HAP-1 (cell line): ENCODE measurements at regions not wholly inside any gene's neighbourhood (a gene's known extent, or its start where the extent isn't known, plus 50 kb on each side); places are given as distances from the start of the nearest gene placed in this dataset.
"Not testable (repeated sequence)": the region's sequence is repeated elsewhere in the genome, so short reads cannot be mapped to it uniquely, and the experiment has no call there.

Source experiments
- DNase-seq, 2 experiments: peaks; one replicate each; pipeline ENCODE4 v3.0.0-alpha.2; 2016 to 2020; ENCODE audit warnings: low spot score in 2 of 2
- H3K27me3 ChIP-seq: fragments of 250-450 bp; sonication (Bioruptor Pico); 2 replicates; pipeline ENCODE4 v1.5.1; 2020; ENCODE audit warnings: low read depth, mild to moderate bottlenecking, moderate library complexity
- H3K36me3 ChIP-seq: fragments of 250-450 bp; sonication (Bioruptor Pico); replicated peaks from 2 replicates; pipeline ENCODE4 v1.5.1; 2020; ENCODE audit warnings: mild to moderate bottlenecking
- H3K4me1 ChIP-seq: fragments of 250-450 bp; sonication (Bioruptor Pico); 2 replicates; pipeline ENCODE4 v1.5.1; 2020; ENCODE audit warnings: mild to moderate bottlenecking
- H3K4me3 ChIP-seq: fragments of 250-450 bp; sonication (Bioruptor Pico); 2 replicates; pipeline ENCODE4 v1.5.1; 2020; ENCODE audit warnings: mild to moderate bottlenecking, moderate library complexity
- H3K9me3 ChIP-seq: fragments of 250-450 bp; sonication (Bioruptor Pico); 2 replicates; pipeline ENCODE4 v1.5.1; 2020; ENCODE audit warnings: mild to moderate bottlenecking, moderate library complexity
- in situ Hi-C: fragments of 300-500 bp; cut with MboI; formaldehyde crosslinking; loops from 3 replicates; pipeline ENCODE4 v1.14.3; 2020; ENCODE audit warnings: low sequenced_read_pairs, inconsistent platforms, mixed read lengths

GRCh38 chr6:15166121-15166520, 79.7 kb upstream of the JARID2 start:
- Histone ChIP-seq H3K36me3 (no peaks in the 10 kb centered on the region), H3K9me3 (no peaks in the 10 kb centered on the region), H3K4me1 (peaks cover 3% of the 10 kb centered on the region; the same call in 1 of the 2 replicates), H3K27me3 (no peaks in the 10 kb centered on the region), H3K4me3 (no peak overlapping the region)
- no peak for DNase-seq
- in situ Hi-C loops: no loop called here

GRCh38 chr6:15170126-15170525, 75.7 kb upstream of the JARID2 start:
- H3K9me3 ChIP-seq: no peaks in the 10 kb centered on the region
- no peaks in the 10 kb centered on the region for H3K36me3 ChIP-seq
- no peak for DNase-seq
- H3K4me3 ChIP-seq: no peak overlapping the region
- no peaks in the 10 kb centered on the region for H3K27me3 ChIP-seq
- in situ Hi-C loops: no loop called here
- no peaks in the 10 kb centered on the region for H3K4me1 ChIP-seq

- H3K4me1 ChIP-seq: no peaks in the 10 kb centered on the region
- no peak for DNase-seq
- in situ Hi-C loops: no loop called here
- H3K27me3 ChIP-seq: no peaks in the 10 kb centered on the region
- H3K36me3 ChIP-seq: no peaks in the 10 kb centered on the region
- no peaks in the 10 kb centered on the region for H3K9me3 ChIP-seq
- H3K4me3 ChIP-seq: no peak overlapping the region
These were observed 74.8 kb upstream of the JARID2 start for GRCh38 chr6:15171026-15171425.

- DNase-seq: no peak
- H3K9me3 ChIP-seq: no peaks in the 10 kb centered on the region
- no peaks in the 10 kb centered on the region for H3K36me3 ChIP-seq
- in situ Hi-C loops: no loop called here
- H3K4me1 ChIP-seq: no peaks in the 10 kb centered on the region
- H3K27me3 ChIP-seq: no peaks in the 10 kb centered on the region
- H3K4me3 ChIP-seq: no peak overlapping the region
These were observed 69.0 kb upstream of the JARID2 start for GRCh38 chr6:15176816-15177370.

GRCh38 chr6:15183979-15184378, 61.9 kb upstream of the JARID2 start:
- Histone ChIP-seq H3K4me3 (no peak overlapping the region), H3K36me3 (no peaks in the 10 kb centered on the region), H3K27me3 (no peaks in the 10 kb centered on the region), H3K9me3 (no peaks in the 10 kb centered on the region), H3K4me1 (no peaks in the 10 kb centered on the region)
- DNase-seq: no peak
- in situ Hi-C loops: no loop called here

GRCh38 chr6:15184441-15184861, 61.4 kb upstream of the JARID2 start:
- H3K4me1 ChIP-seq: no peaks in the 10 kb centered on the region
- H3K4me3 ChIP-seq: no peak overlapping the region
- no peaks in the 10 kb centered on the region for H3K27me3 ChIP-seq
- no peak for DNase-seq
- H3K9me3 ChIP-seq: no peaks in the 10 kb centered on the region
- no peaks in the 10 kb centered on the region for H3K36me3 ChIP-seq
- in situ Hi-C loops: no loop called here

GRCh38 chr6:15185111-15185510, 60.8 kb upstream of the JARID2 start:
- H3K9me3 ChIP-seq, in situ Hi-C loops: not testable (repeated sequence)

GRCh38 chr6:15193451-15193850, 52.4 kb upstream of the JARID2 start:
- H3K4me3 ChIP-seq, DNase-seq, H3K27me3 ChIP-seq, H3K9me3 ChIP-seq, H3K36me3 ChIP-seq, in situ Hi-C loops, H3K4me1 ChIP-seq: not testable (repeated sequence)

More at GRCh38 chr6:15185111-15185510, 60.8 kb upstream of the JARID2 start:
- not testable (repeated sequence) for H3K4me3 ChIP-seq, DNase-seq, H3K4me1 ChIP-seq, H3K36me3 ChIP-seq, H3K27me3 ChIP-seq

GRCh38 chr6:15194453-15194852, 51.4 kb upstream of the JARID2 start:
- in situ Hi-C loops: no loop called here
- DNase-seq: no peak
- H3K4me3 ChIP-seq: no peak overlapping the region
- H3K36me3 ChIP-seq: no peaks in the 10 kb centered on the region
- H3K4me1 ChIP-seq: no peaks in the 10 kb centered on the region
- H3K27me3 ChIP-seq: no peaks in the 10 kb centered on the region
- no peaks in the 10 kb centered on the region for H3K9me3 ChIP-seq
